ENCODE measurements at regions not wholly inside any gene's neighbourhood (a gene's known extent, or its start where the extent isn't known, plus 50 kb on each side); places are given as distances from the start of the nearest gene placed in this dataset.
"Not testable (repeated sequence)": the region's sequence is repeated elsewhere in the genome, so short reads cannot be mapped to it uniquely, and the experiment has no call there.

DNA sequence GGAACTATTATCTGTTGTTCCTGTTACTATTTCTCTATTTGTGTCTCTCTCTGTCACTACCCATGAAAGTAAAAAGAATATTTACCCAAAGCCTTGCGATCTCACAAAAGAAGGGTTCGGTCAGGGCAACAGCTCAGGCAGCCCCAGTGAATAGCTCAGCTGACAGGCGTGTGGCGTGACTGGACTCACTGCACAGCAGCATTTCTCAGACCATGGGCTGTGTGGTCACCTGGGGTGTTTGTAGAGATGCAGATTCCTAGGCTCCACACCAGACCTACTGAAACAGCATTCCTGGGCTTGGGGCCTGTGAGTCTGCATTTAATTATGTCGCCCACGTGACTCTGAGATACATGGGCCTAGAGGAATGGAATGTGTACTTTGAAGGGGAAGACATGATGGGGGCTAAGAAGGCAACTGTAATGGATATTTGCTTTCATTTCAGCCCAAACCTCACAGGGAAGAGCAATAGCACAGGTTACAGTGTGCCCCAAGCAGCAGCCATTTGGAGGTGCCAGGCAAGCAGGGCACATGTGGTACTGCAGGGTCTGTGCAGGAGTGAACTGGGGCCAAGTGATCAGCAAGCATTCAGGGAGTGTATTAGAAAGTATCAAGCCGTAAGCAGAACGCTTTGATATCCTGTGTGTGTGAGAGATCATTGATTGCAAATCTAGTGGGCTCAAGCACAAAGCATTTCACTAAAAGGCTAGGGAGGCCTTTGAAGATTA, 90.4 kb upstream of the RBMS1 start:
- DNase-seq (ENCODE audit: low read depth in 2 of 3, low spot score in 1 of 3) = no peak

GRCh38 chr2:160584972-160585494, 91.4 kb upstream of the RBMS1 start:
- no peak for DNase-seq (ENCODE audit: low read depth in 2 of 3, low spot score in 1 of 3)

DNA sequence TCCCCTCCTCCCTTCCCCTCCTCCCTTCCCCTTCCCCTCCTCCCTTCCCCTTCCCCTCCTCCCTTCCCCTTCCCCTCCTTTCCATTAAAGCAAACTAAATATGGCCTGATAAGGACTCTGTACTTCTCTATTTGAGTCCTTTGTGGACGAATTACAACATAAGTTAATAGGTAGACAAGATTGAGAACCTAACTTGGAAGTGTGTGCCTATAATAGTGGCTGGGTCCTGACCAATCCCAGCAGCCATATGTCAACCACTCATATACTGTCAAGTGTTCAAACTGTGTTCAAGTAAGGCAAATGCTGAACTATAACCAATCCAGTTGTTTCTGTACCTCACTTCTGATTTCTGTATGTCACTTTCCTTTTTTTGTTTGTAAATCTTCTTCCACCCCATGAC, 97.1 kb upstream of the RBMS1 start:
- DNase-seq (ENCODE audit: low read depth in 2 of 3, low spot score in 1 of 3) = no peak

- DNase-seq (ENCODE audit: low read depth in 2 of 3, low spot score in 1 of 3) = no peak
Observed at GRCh38 chr2:160592401-160592800, 98.8 kb upstream of the RBMS1 start.

DNA sequence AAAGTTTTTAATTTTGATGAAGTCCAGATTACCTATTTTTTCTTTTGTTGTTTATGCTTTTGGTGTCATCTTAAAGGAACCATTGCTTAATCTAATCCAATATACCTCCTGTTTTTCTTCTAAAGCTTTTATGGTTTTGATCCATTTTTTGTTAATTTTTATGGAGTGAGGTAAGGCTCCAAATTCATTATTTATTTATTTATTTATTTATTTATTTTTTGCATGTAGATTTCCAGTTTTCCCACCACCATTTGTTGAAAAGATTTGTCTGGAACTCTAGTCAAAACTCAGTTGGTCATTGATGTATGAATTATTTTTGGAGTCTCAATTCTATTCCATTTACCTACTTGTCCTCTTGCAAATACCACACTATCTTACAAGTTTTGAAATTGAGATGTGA, 99.4 kb upstream of the RBMS1 start:
- no peak for DNase-seq (ENCODE audit: low read depth in 2 of 3, low spot score in 1 of 3)

DNA sequence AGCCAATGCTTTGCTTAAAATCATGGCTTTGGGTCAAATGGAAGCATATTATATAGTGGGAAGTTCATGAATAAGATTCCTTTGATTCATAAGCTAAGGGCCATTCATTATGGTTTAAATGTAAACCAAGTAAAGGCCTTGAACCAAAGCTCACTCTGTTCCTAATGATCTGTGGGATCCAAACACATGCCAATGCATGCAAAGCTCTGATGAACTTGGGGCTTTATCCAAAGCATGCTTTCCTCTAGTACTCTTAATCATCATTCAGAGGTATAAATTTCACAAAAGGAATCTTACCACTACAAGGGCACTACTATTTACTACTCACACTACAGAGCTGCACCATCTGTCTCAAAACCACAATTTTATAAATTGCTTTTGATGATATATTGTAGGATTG, 102.8 kb upstream of the RBMS1 start:
- DNase-seq (ENCODE audit: low read depth in 2 of 3, low spot score in 1 of 3) = no peak

DNA sequence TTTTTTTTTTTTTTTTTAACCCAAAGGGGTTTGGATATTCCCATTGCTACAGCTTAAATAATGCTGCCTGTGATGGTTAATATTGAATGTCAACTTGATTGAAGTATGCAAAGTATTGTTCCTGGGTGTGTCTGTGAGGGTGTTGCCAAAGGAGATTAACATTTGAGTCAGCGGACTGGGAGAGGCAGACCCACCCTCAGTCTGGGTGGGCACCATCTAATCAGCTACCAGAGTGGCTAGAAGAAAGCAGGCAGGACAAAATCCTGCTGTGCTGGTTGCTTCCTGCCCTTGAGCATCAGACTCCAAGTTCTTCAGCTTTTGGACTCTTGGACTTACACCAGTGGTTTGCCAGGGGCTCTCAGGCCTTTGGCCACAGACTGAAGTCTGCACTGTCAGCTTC, 106.8 kb upstream of the RBMS1 start:
- not testable (repeated sequence) for DNase-seq (ENCODE audit: low read depth in 2 of 3, low spot score in 1 of 3)

DNA sequence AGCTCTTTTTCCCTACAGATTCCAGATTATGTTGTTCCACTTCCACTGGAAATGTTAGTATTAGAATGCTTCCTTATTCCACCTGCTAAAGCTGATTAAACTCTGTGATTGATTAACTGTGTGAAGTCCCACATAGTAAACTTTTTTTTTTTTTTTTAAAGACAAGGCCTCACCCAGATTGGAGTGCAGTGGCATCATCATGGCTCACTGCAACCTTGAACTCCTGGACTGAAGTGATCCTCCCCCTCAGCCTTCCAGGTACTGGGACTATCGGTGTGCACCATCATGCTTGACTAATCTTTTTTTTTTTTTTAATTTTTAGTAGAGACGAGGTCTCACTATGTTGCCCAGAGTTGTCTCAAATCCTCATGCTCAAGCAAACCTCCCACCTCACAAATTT, 108.5 kb upstream of the RBMS1 start:
- no peak for DNase-seq (ENCODE audit: low read depth in 2 of 3, low spot score in 1 of 3)

- no peak for DNase-seq (ENCODE audit: low read depth in 2 of 3, low spot score in 1 of 3)
Observed at GRCh38 chr2:160603771-160604510, 110.3 kb upstream of the RBMS1 start.

GRCh38 chr2:160606341-160606740, 112.7 kb upstream of the RBMS1 start:
- no peak for DNase-seq (ENCODE audit: low read depth in 2 of 3, low spot score in 1 of 3)

DNA sequence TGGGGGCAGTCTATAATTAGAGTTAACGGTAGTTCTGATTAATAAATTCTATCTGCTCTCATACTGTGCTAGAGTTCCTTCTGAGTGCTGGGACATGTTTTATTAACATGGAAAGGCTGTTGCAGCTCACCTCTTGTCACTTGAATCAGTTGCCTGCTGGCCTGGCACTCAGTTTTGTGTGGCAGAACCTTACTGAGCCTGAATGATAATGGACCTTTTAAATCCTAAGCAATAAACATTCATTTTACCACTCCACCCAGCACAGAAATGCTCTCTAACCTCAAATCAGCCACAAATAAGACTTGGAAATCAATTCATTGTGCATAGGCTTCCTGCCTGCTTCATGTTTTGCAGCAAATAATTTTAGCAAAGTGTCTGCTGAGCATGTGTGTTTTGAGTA, 115.0 kb upstream of the RBMS1 start:
- no peak for DNase-seq (ENCODE audit: low read depth in 2 of 3, low spot score in 1 of 3)

DNA sequence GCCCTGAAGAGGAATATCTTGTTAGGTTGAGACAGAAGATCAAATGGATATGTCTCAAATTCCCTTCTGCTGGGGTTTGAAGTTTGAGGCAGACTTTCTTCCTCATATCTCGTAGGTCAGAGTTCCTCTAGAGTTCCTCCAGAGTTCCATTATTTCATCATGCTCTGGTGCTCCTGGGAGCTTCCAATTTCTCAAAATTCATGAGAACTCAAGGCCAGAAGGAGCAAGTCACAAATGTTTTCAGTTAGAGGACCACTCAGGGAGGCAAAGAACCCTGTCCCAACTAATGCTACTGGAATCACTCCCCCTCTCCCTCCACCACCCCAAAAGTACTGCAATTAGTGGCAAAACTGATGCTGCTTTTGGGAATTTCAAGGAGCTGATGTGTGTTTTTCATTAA, 115.7 kb upstream of the RBMS1 start:
- DNase-seq (ENCODE audit: low read depth in 2 of 3, low spot score in 1 of 3) = no peak

- no peak for DNase-seq (ENCODE audit: low read depth in 2 of 3, low spot score in 1 of 3)
Observed at GRCh38 chr2:160610041-160610440, 116.4 kb upstream of the RBMS1 start.

GRCh38 chr2:160612266-160612856, 118.8 kb upstream of the RBMS1 start:
- no peak for DNase-seq (ENCODE audit: low read depth in 2 of 3, low spot score in 1 of 3)

DNA sequence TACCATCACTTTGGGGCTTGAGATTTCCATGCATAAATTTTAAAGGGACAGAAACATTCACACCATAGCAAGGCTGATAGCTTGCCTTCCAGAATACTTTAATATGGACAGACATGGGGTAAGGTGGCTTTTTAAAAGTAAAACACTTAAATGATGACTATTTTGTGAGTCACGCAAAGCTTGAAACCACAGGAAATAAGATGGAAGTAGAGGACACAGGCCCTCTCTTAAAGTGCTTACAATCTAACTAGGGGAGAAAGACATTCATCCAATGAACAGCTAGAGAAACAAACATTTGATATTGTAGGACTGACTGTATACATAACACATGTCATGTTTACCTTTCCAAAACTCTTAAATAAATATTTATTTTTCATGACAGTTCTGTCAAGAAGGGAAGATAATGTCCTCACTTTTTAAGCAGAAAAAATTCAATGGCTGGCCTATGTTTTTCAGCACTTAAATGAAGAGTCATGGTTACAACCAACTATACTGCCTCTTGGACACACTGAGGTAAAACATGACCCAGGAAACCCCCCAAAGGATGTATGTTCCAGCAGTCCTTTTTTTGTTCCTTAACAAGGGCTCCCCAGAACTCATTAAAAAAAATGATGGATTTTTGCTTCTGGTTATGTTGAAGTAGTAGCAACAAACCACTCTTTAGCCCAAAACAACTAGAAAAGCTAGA, 120.0 kb upstream of the RBMS1 start:
- DNase-seq (ENCODE audit: low read depth in 2 of 3, low spot score in 1 of 3) = no peak

GRCh38 chr2:160614391-160614790, 120.8 kb upstream of the RBMS1 start:
- DNase-seq (ENCODE audit: low read depth in 2 of 3, low spot score in 1 of 3) = no peak

GRCh38 chr2:160615706-160616105, 122.1 kb upstream of the RBMS1 start:
- DNase-seq (ENCODE audit: low read depth in 2 of 3, low spot score in 1 of 3) = no peak

DNA sequence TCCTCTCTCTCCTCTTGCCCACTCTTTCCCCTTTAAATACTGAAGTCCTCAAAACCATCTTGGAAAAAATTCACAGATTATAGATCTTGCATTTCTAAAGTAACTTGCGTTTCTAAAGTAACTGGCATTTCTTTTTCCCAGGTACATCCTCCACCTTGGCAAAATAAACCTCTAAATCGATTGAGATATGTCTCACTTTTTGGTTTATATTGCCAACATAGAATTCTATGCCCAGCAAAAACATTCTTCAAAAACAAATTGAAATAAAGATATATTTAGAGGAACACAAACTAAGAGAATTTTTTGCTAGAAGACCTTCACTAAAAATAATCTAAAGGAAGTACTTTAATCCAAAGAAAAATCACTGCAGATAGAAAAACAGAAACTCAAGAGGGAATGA, 122.5 kb upstream of the RBMS1 start:
- no peak for DNase-seq (ENCODE audit: low read depth in 2 of 3, low spot score in 1 of 3)

DNA sequence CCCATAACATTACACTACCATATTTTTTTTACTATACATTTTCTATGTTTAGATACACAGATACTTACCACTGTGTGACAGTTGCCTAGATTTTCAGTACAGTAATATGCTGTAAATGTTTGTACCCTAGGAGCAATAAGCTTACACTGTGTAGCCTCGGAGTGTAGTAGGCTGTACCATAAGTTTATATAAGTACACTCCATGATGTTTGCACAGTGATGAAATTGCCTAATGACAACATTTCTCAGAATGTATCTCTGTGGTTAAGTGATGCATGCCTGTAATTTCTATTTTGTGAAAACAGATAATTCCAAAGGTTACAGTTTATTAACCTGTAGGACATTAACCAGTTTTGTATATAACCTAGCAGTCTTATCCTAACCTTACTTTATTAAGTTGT, 128.1 kb upstream of the RBMS1 start:
- no peak for DNase-seq (ENCODE audit: low read depth in 2 of 3, low spot score in 1 of 3)

- DNase-seq (ENCODE audit: low read depth in 2 of 3, low spot score in 1 of 3) = not testable (repeated sequence)
Observed at GRCh38 chr2:160628020-160628637, 134.5 kb upstream of the RBMS1 start.

DNA sequence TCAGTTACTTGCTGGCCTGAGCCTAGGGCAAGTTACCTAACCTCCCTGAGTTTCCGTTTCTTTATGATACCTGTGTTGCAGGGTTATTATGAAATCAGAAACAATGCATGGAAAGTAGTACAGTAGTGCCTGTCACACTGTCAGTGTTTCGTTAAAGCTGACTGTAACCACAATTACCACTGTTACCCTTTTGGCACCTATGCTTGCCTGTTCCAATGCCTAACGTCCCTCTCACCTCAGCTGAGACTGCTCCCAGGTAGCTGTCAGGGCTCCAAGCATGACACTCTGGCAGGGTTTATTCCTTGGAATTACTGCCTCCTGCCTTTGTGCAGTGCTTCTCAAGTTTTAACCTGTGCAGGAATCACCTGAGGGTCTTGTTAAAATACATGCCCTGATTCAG, 135.2 kb upstream of the RBMS1 start:
- no peak for DNase-seq (ENCODE audit: low read depth in 2 of 3, low spot score in 1 of 3)
